GM12878 (cell line): ENCODE measurements at regions not wholly inside any gene's neighbourhood (a gene's known extent, or its start where the extent isn't known, plus 50 kb on each side); places are given as distances from the start of the nearest gene placed in this dataset.

Experiments
- ATAC-seq: fragments of 200-7000 bp; cut with Tn5 transposase; 3 replicates; pipeline ENCODE4 v1.9.1; 2020; ENCODE audit warnings: mild to moderate bottlenecking, moderate library complexity
- BruUV-seq: library from RNA; stranded (reverse); fragments of 400-500 nt; replicated peaks from 2 replicates; lab custom pipeline; 2021; lab: Mats Ljungman, UMichigan
- CTCF ChIA-PET: fragments of 300-600 bp; sonication (Branson Sonifier 250); formaldehyde crosslinking; extraction: SDS; loops from one replicate; lab custom pipeline; 2021; ENCODE audit warnings: inconsistent platforms; lab: Yijun Ruan, JAX
- POLR2A ChIA-PET: fragments of 350-600 bp; formaldehyde crosslinking; extraction: SDS; loops from one replicate; lab custom pipeline; 2021; ENCODE audit warnings: inconsistent platforms; lab: Charles Lee
- RAD21 ChIA-PET: fragments of 300-600 bp; sonication (Branson Sonifier 250); formaldehyde crosslinking; loops from one replicate; lab custom pipeline; 2023; ENCODE audit warnings: antibody characterized with exemption; ENCODE audit not compliant: unreplicated experiment; lab: Charles Lee
- SMC1A ChIA-PET: fragments of 300-600 bp; sonication (Branson Sonifier 250); formaldehyde crosslinking; loops from one replicate; lab custom pipeline; 2023; ENCODE audit not compliant: unreplicated experiment, uncharacterized antibody; lab: Charles Lee
- DNase-seq: peaks from one replicate; pipeline ENCODE4 v3.0.0-alpha.2; 2011; ENCODE audit warnings: low read depth, low spot score
- FAIRE-seq: peaks from 3 replicates; lab custom pipeline; 2011; peaks lifted over from hg19 to GRCh38; lab: Jason Lieb, UNC
- H2AFZ ChIP-seq: 2 replicates; pipeline ENCODE4 v1.6.0; 2011; ENCODE audit warnings: low read depth, low read length, control low read depth; ENCODE audit not compliant: control insufficient read depth
- H3K27ac ChIP-seq: 2 replicates; pipeline ENCODE4 v1.5.1; 2011; ENCODE audit warnings: control low read depth; ENCODE audit not compliant: control insufficient read depth, insufficient read depth
- H3K27me3 ChIP-seq, 2 experiments: replicated peaks in 1 of 2; 2 replicates each; pipeline versions ENCODE4 v1.6.0 to v1.6.1; 2011; ENCODE audit warnings: low read length in 1 of 2; ENCODE audit not compliant: control insufficient read depth in 2 of 2, insufficient read depth in 2 of 2
- H3K36me3 ChIP-seq, 2 experiments: 2 replicates each; pipeline ENCODE4 v1.5.1; 2011; ENCODE audit warnings: low read length in 1 of 2; ENCODE audit not compliant: control insufficient read depth in 2 of 2, insufficient read depth in 2 of 2
- H3K4me1 ChIP-seq: 2 replicates; pipeline ENCODE4 v1.6.1; 2011; ENCODE audit warnings: mild to moderate bottlenecking, low read length, moderate library complexity, mixed read lengths; ENCODE audit not compliant: control insufficient read depth, insufficient read depth
- H3K4me2 ChIP-seq: 2 replicates; pipeline ENCODE4 v1.6.0; 2011; ENCODE audit warnings: control low read depth; ENCODE audit not compliant: control insufficient read depth, insufficient read depth
- H3K4me3 ChIP-seq: fragments of 200-600 bp; sonication (generic); 2 replicates; pipeline ENCODE4 v1.5.1; 2016
- H3K79me2 ChIP-seq: 2 replicates; pipeline ENCODE4 v1.6.0; 2011; ENCODE audit warnings: low read length; ENCODE audit not compliant: control insufficient read depth, insufficient read depth
- H3K9ac ChIP-seq: 2 replicates; pipeline ENCODE4 v1.8.0; 2011; ENCODE audit warnings: low read length, control low read depth, mixed read lengths; ENCODE audit not compliant: control insufficient read depth, insufficient read depth
- H3K9me3 ChIP-seq: replicated peaks from 3 replicates; pipeline ENCODE4 v1.5.1; 2011; ENCODE audit warnings: mild to moderate bottlenecking, low read length; ENCODE audit not compliant: control insufficient read depth, insufficient read depth
- H4K20me1 ChIP-seq: 2 replicates; pipeline ENCODE4 v1.6.0; 2011; ENCODE audit not compliant: control insufficient read depth, insufficient read depth
- ATF7 ChIP-seq: fragments of 450-650 bp; IDR thresholded peaks from 2 replicates; pipeline ENCODE4 v1.6.1; 2016; ENCODE audit warnings: low read depth, mild to moderate bottlenecking
- BRCA1 ChIP-seq: IDR thresholded peaks from 2 replicates; pipeline ENCODE4 v1.6.1; 2011; ENCODE audit warnings: low read depth, low read length, improper control_type of control experiment
- EGR1 ChIP-seq, 2 experiments: IDR thresholded peaks; 1 replicate in 1 of 2; 2 replicates in 1 of 2; pipeline ENCODE4 v1.6.1; 2011 to 2012; ENCODE audit warnings: low read depth in 2 of 2, low read length in 2 of 2, borderline replicate concordance in 1 of 2, mild to moderate bottlenecking in 1 of 2, moderate library complexity in 1 of 2
- JUNB ChIP-seq: IDR thresholded peaks from 2 replicates; pipeline ENCODE4 v1.6.1; 2016; ENCODE audit warnings: antibody characterized with exemption, mild to moderate bottlenecking
- NR2C1 ChIP-seq: fragments of 450-650 bp; IDR thresholded peaks from 2 replicates; pipeline ENCODE4 v1.6.1; 2017; ENCODE audit warnings: antibody characterized with exemption, mild to moderate bottlenecking, moderate library complexity
- RUNX3 ChIP-seq: IDR thresholded peaks from 2 replicates; pipeline ENCODE4 v1.6.1; 2012; ENCODE audit warnings: low read length, inconsistent platforms
- SIN3A ChIP-seq: IDR thresholded peaks from 2 replicates; pipeline ENCODE4 v1.6.1; 2012; ENCODE audit warnings: low read depth, low read length, improper control_type of control experiment
- SPI1 ChIP-seq: IDR thresholded peaks from 2 replicates; pipeline ENCODE4 v1.6.1; 2011; ENCODE audit warnings: low read depth, mild to moderate bottlenecking, low read length, moderate library complexity, borderline replicate concordance; ENCODE audit not compliant: insufficient read depth
- STAT3 ChIP-seq: IDR thresholded peaks from 2 replicates; pipeline ENCODE4 v1.6.1; 2011; ENCODE audit warnings: low read depth, low read length, improper control_type of control experiment
- SUZ12 ChIP-seq: fragments of 200-600 bp; sonication (generic); IDR thresholded peaks from one replicate; pipeline ENCODE4 v1.6.1; 2018; ENCODE audit warnings: antibody characterized with exemption, mild to moderate bottlenecking; ENCODE audit not compliant: unreplicated experiment
- TCF12 ChIP-seq: IDR thresholded peaks from 2 replicates; pipeline ENCODE4 v1.6.1; 2011; ENCODE audit warnings: low read depth, mild to moderate bottlenecking, low read length
- ZNF622 ChIP-seq: fragments of 450-650 bp; IDR thresholded peaks from 2 replicates; pipeline ENCODE4 v1.6.1; 2017; ENCODE audit warnings: mild to moderate bottlenecking, inconsistent platforms
- in situ Hi-C: fragments of 300-500 bp; cut with MboI; formaldehyde crosslinking; loops from 9 replicates; pipeline ENCODE4 v1.14.3; 2018; ENCODE audit warnings: mixed read lengths
- intact Hi-C: fragments of 100-400 bp; cut with micrococcal nuclease; formaldehyde crosslinking; loops from one replicate; pipeline ENCODE4 v1.14.2; 2022; ENCODE audit not compliant: unreplicated experiment
- TF ChIP-seq, protein P1 (sequence below): IDR thresholded peaks from 2 replicates; pipeline ENCODE4 v1.6.1; 2012; ENCODE audit warnings: low read length, inconsistent platforms
- TF ChIP-seq, protein P2 (sequence below): fragments of 450-650 bp; IDR thresholded peaks from 2 replicates; pipeline ENCODE4 v1.6.1; 2017; ENCODE audit warnings: mild to moderate bottlenecking, low read depth, inconsistent platforms; ENCODE audit not compliant: poor library complexity, severe bottlenecking
- TF ChIP-seq, protein P3 (sequence below): IDR thresholded peaks from 2 replicates; pipeline ENCODE4 v1.6.1; 2012; ENCODE audit warnings: low read depth, low read length, improper control_type of control experiment
- TF ChIP-seq, protein P4 (sequence below): fragments of 450-650 bp; formaldehyde crosslinking; IDR thresholded peaks from 2 replicates; pipeline ENCODE4 v1.5.0; 2022; ENCODE audit warnings: mild to moderate bottlenecking, missing genetic modification characterization
- TF ChIP-seq, protein P5 (sequence below): fragments of 150-350 bp; IDR thresholded peaks from 2 replicates; pipeline ENCODE4 v1.6.1; 2014; ENCODE audit warnings: mild to moderate bottlenecking, low read depth, low read length

DNA sequence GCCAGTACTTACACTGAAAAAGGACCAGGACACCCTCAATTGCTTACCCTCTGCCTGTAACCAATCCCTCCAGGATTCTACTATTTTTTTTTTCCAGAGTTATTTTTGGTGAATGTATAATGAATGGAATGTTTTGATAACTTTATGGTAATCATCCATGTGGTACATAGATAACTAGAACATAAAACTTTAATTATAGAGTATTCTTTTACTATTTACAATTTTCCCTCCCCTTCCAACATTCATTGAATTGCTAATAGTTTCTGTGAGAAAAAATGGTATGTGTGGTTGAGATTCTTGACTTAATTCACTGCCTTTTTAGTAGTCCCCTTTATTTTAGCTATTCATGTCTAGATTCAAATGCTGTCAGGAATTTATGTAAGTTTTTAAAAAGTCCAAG, 164.6 kb downstream of the CYYR1 start:
- ChIA-PET POLR2A (no interaction called here), RAD21 (no interaction called here)
- ATAC-seq = no peak

More for the DNA sequence above, 164.6 kb downstream of the CYYR1 start:
- H3K4me2 ChIP-seq = no peak overlapping the region
- no peak for DNase-seq
- H3K9ac ChIP-seq = no peak overlapping the region
- no peak overlapping the region for H3K4me3 ChIP-seq
- no peaks in the 10 kb centered on the region; the same call in 2 of the 3 replicates for H3K9me3 ChIP-seq
- H3K27me3 ChIP-seq = no peaks in the 10 kb centered on the region
- intact Hi-C loops = no loop called here
- no TSS peak for BruUV-seq
- TF ChIP-seq ZNF622 (no peak), STAT3 (no peak), BRCA1 (no peak), RUNX3 (no peak), SIN3A (no peak), JUNB (no peak), NR2C1 (no peak), ATF7 (no peak), SPI1 (no peak), SUZ12 (no peak), TCF12 (no peak), EGR1 (IDR thresholded peaks at IDR 0.05; ENCODE audit: borderline replicate concordance in 1 of 2, low read depth in 2 of 2, low read length in 2 of 2) (no peak)
- TF ChIP-seq, protein P1, sequence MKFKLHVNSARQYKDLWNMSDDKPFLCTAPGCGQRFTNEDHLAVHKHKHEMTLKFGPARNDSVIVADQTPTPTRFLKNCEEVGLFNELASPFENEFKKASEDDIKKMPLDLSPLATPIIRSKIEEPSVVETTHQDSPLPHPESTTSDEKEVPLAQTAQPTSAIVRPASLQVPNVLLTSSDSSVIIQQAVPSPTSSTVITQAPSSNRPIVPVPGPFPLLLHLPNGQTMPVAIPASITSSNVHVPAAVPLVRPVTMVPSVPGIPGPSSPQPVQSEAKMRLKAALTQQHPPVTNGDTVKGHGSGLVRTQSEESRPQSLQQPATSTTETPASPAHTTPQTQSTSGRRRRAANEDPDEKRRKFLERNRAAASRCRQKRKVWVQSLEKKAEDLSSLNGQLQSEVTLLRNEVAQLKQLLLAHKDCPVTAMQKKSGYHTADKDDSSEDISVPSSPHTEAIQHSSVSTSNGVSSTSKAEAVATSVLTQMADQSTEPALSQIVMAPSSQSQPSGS = no peak
- TF ChIP-seq, protein P2, sequence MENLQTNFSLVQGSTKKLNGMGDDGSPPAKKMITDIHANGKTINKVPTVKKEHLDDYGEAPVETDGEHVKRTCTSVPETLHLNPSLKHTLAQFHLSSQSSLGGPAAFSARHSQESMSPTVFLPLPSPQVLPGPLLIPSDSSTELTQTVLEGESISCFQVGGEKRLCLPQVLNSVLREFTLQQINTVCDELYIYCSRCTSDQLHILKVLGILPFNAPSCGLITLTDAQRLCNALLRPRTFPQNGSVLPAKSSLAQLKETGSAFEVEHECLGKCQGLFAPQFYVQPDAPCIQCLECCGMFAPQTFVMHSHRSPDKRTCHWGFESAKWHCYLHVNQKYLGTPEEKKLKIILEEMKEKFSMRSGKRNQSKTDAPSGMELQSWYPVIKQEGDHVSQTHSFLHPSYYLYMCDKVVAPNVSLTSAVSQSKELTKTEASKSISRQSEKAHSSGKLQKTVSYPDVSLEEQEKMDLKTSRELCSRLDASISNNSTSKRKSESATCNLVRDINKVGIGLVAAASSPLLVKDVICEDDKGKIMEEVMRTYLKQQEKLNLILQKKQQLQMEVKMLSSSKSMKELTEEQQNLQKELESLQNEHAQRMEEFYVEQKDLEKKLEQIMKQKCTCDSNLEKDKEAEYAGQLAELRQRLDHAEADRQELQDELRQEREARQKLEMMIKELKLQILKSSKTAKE = no peak
- TF ChIP-seq, protein P3, sequence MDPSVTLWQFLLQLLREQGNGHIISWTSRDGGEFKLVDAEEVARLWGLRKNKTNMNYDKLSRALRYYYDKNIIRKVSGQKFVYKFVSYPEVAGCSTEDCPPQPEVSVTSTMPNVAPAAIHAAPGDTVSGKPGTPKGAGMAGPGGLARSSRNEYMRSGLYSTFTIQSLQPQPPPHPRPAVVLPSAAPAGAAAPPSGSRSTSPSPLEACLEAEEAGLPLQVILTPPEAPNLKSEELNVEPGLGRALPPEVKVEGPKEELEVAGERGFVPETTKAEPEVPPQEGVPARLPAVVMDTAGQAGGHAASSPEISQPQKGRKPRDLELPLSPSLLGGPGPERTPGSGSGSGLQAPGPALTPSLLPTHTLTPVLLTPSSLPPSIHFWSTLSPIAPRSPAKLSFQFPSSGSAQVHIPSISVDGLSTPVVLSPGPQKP = no peak
- TF ChIP-seq, protein P4, sequence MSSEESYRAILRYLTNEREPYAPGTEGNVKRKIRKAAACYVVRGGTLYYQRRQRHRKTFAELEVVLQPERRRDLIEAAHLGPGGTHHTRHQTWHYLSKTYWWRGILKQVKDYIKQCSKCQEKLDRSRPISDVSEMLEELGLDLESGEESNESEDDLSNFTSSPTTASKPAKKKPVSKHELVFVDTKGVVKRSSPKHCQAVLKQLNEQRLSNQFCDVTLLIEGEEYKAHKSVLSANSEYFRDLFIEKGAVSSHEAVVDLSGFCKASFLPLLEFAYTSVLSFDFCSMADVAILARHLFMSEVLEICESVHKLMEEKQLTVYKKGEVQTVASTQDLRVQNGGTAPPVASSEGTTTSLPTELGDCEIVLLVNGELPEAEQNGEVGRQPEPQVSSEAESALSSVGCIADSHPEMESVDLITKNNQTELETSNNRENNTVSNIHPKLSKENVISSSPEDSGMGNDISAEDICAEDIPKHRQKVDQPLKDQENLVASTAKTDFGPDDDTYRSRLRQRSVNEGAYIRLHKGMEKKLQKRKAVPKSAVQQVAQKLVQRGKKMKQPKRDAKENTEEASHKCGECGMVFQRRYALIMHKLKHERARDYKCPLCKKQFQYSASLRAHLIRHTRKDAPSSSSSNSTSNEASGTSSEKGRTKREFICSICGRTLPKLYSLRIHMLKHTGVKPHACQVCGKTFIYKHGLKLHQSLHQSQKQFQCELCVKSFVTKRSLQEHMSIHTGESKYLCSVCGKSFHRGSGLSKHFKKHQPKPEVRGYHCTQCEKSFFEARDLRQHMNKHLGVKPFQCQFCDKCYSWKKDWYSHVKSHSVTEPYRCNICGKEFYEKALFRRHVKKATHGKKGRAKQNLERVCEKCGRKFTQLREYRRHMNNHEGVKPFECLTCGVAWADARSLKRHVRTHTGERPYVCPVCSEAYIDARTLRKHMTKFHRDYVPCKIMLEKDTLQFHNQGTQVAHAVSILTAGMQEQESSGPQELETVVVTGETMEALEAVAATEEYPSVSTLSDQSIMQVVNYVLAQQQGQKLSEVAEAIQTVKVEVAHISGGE (CRISPR knock-in tag) = no peak
- TF ChIP-seq, protein P5, sequence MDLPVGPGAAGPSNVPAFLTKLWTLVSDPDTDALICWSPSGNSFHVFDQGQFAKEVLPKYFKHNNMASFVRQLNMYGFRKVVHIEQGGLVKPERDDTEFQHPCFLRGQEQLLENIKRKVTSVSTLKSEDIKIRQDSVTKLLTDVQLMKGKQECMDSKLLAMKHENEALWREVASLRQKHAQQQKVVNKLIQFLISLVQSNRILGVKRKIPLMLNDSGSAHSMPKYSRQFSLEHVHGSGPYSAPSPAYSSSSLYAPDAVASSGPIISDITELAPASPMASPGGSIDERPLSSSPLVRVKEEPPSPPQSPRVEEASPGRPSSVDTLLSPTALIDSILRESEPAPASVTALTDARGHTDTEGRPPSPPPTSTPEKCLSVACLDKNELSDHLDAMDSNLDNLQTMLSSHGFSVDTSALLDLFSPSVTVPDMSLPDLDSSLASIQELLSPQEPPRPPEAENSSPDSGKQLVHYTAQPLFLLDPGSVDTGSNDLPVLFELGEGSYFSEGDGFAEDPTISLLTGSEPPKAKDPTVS = no peak
- no peaks in the 10 kb centered on the region for H3K36me3 ChIP-seq
- no peak overlapping the region for H3K27ac ChIP-seq
- ChIA-PET SMC1A (no interaction called here), CTCF (no interaction called here)
- no peak overlapping the region for H2AFZ ChIP-seq
- H3K4me1 ChIP-seq = no peaks in the 10 kb centered on the region
- H3K79me2 ChIP-seq = no peaks in the 10 kb centered on the region
- no peak for FAIRE-seq
- no peaks in the 10 kb centered on the region for H4K20me1 ChIP-seq
- in situ Hi-C loops = no loop called here
